Mammary epithelial cell (primary cell): ENCODE measurements at regions not wholly inside any gene's neighbourhood (a gene's known extent, or its start where the extent isn't known, plus 50 kb on each side); places are given as distances from the start of the nearest gene placed in this dataset.
"Not testable (repeated sequence)": the region's sequence is repeated elsewhere in the genome, so short reads cannot be mapped to it uniquely, and the experiment has no call there.

Experiments used
- CTCF ChIP-seq, 2 donors: IDR thresholded peaks in 1 of 2; conservative IDR thresholded peaks in 1 of 2; 2 replicates each; pipeline ENCODE4 v1.5.1; 2011 to 2012; ENCODE audit warnings: inconsistent platforms in 2 of 2, low read length in 2 of 2, mild to moderate bottlenecking in 2 of 2, control low read depth in 1 of 2, low read depth in 1 of 2; ENCODE audit not compliant: insufficient read depth in 1 of 2; ENCODE audit errors: extremely low read depth in 1 of 2
- EZH2 ChIP-seq: IDR thresholded peaks from 2 replicates; pipeline ENCODE4 v1.6.1; 2012; ENCODE audit warnings: low read length, inconsistent platforms, borderline replicate concordance

GRCh38 chr5:82626012-82626411 is 347.9 kb upstream of the RPS23 start:
- TF ChIP-seq CTCF (conservative IDR thresholded peaks at IDR 0.05 in 1 of 2, IDR thresholded peaks at IDR 0.05 in 1 of 2; ENCODE audit: extremely low read depth in 1 of 2, insufficient read depth in 1 of 2, low read depth in 1 of 2, low read length in 2 of 2); EZH2: not testable (repeated sequence)
